HG03108 (cell line): ENCODE measurements at regions not wholly inside any gene's neighbourhood (a gene's known extent, or its start where the extent isn't known, plus 50 kb on each side); places are given as distances from the start of the nearest gene placed in this dataset.
"Not testable (repeated sequence)": the region's sequence is repeated elsewhere in the genome, so short reads cannot be mapped to it uniquely, and the experiment has no call there.

ENCODE experiments used
- ATAC-seq: cut with Tn5 transposase; IDR thresholded peaks from one replicate; pipeline ENCODE4 v1.9.1; 2021; ENCODE audit warnings: moderate library complexity; ENCODE audit not compliant: unreplicated experiment

- no peak for ATAC-seq
Measured at GRCh38 chr7:131122394-131122793, 205.3 kb upstream of the MKLN1 start.

GRCh38 chr7:131124001-131124629 lies 203.6 kb upstream of the MKLN1 start:
- ATAC-seq = peak; percentile 93

GRCh38 chr7:131124867-131125266 lies 202.8 kb upstream of the MKLN1 start:
- no peak for ATAC-seq

GRCh38 chr7:131130324-131130723 lies 197.4 kb upstream of the MKLN1 start:
- ATAC-seq = no peak

GRCh38 chr7:131131012-131131745 lies 196.5 kb upstream of the MKLN1 start:
- ATAC-seq = no peak

GRCh38 chr7:131131746-131132431 lies 195.8 kb upstream of the MKLN1 start:
- no peak for ATAC-seq

GRCh38 chr7:131139462-131139861 lies 188.2 kb upstream of the MKLN1 start:
- ATAC-seq = no peak

- ATAC-seq = no peak
Measured at GRCh38 chr7:131141443-131141967, 186.2 kb upstream of the MKLN1 start.

GRCh38 chr7:131143869-131144268 lies 183.8 kb upstream of the MKLN1 start:
- no peak for ATAC-seq

- no peak for ATAC-seq
Measured at GRCh38 chr7:131145026-131145425, 182.7 kb upstream of the MKLN1 start.

GRCh38 chr7:131145770-131146169 lies 181.9 kb upstream of the MKLN1 start:
- no peak for ATAC-seq

- ATAC-seq = no peak
Measured at GRCh38 chr7:131147604-131148003, 180.1 kb upstream of the MKLN1 start.

GRCh38 chr7:131148258-131148657 lies 179.4 kb upstream of the MKLN1 start:
- no peak for ATAC-seq

- ATAC-seq = no peak
Measured at GRCh38 chr7:131148708-131149428, 178.8 kb upstream of the MKLN1 start.

GRCh38 chr7:131149429-131149773 lies 178.3 kb upstream of the MKLN1 start:
- ATAC-seq = no peak

GRCh38 chr7:131149840-131150239 lies 177.8 kb upstream of the MKLN1 start:
- ATAC-seq = no peak

- no peak for ATAC-seq
Measured at GRCh38 chr7:131151034-131151433, 176.6 kb upstream of the MKLN1 start.

- ATAC-seq = no peak
Measured at GRCh38 chr7:131152766-131153165, 174.9 kb upstream of the MKLN1 start.

- ATAC-seq = no peak
Measured at GRCh38 chr7:131154380-131154779, 173.3 kb upstream of the MKLN1 start.

GRCh38 chr7:131157530-131158243 lies 170.0 kb upstream of the MKLN1 start:
- ATAC-seq = no peak

GRCh38 chr7:131158244-131158636 lies 169.4 kb upstream of the MKLN1 start:
- ATAC-seq = not testable (repeated sequence)
